AG09309 (cell line): ENCODE measurements at regions not wholly inside any gene's neighbourhood (a gene's known extent, or its start where the extent isn't known, plus 50 kb on each side); places are given as distances from the start of the nearest gene placed in this dataset.

Experiments
- DNase-seq: peaks from one replicate; pipeline ENCODE4 v3.0.0-alpha.2; 2010; ENCODE audit warnings: low read depth
- H3K4me3 ChIP-seq: 2 replicates; pipeline ENCODE4 v1.5.1; 2011; ENCODE audit warnings: mild to moderate bottlenecking, low read depth, low read length, moderate library complexity; ENCODE audit not compliant: control insufficient read depth
- CTCF ChIP-seq: IDR thresholded peaks from 2 replicates; pipeline ENCODE4 v1.5.1; 2011; ENCODE audit warnings: mild to moderate bottlenecking, low read depth, low read length, inconsistent platforms; ENCODE audit not compliant: insufficient read depth, control insufficient read depth; ENCODE audit errors: missing control alignments

DNA sequence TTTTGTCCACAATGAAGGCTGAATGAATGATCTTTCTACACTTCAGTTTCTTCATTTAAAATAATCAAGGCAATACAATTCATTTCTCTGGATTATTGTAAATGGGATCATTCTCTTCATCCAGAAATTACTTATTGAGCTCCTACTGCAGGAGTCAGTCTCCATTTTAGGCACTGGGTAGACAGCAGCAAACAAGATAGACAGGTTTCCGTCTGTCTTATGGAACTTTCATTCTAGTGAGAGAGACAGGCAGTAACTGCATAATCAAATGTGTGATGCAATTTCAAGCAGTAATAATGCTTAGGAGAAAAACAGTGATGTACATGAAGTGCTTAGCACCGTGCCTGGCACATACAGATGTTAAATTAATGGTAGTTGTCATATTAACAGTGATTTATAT, 118.9 kb downstream of the SUDS3 start:
- no peak overlapping the region for H3K4me3 ChIP-seq
- no peak for TF ChIP-seq CTCF
- no peak for DNase-seq

GRCh38 chr12:118498171-118498570, 121.8 kb downstream of the SUDS3 start:
- H3K4me3 ChIP-seq = no peak overlapping the region
- no peak for TF ChIP-seq CTCF
- DNase-seq = no peak

GRCh38 chr12:118500299-118500698, 123.9 kb downstream of the SUDS3 start:
- DNase-seq = no peak
- no peak for TF ChIP-seq CTCF
- H3K4me3 ChIP-seq = no peak overlapping the region

DNA sequence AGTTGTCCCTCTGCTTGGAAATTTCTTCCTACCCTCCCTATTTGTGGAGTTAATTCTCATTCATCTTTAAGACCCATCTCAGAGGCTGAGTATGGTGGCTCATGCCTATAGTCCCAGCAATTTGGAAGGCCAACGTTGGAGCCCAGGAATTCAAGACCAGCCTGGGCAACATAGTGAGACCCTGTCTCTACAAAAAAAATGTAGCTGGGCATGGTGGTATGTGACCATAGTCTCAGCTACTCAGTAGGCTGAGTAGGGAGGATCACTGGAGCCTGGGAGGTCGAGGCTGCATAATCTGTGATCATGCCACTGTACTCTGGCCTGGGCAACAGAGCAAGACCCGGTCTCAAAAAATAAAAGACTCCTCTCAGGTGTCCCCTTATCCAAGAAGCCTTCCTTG, 125.1 kb downstream of the SUDS3 start:
- no peak overlapping the region for H3K4me3 ChIP-seq
- TF ChIP-seq CTCF = no peak
- no peak for DNase-seq

DNA sequence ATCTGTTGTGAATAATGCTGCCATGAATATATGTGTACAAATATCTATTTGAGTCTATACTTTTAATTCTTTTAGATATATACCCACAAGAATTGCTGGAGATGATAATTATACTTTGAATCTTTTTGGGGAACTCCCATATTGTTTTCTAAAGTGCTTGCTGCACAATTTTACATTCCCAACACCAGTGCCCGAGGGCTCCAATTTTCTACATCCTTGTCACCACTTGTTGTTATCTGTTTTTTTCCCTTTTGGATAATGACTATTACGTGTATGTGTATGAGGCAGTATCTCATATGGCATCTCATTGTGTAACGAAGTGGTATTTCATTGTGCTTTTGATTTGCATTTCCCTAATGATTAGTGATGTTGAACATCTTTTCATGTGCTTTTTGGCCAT, 127.1 kb downstream of the SUDS3 start:
- H3K4me3 ChIP-seq = no peak overlapping the region
- TF ChIP-seq CTCF = no peak
- no peak for DNase-seq

DNA sequence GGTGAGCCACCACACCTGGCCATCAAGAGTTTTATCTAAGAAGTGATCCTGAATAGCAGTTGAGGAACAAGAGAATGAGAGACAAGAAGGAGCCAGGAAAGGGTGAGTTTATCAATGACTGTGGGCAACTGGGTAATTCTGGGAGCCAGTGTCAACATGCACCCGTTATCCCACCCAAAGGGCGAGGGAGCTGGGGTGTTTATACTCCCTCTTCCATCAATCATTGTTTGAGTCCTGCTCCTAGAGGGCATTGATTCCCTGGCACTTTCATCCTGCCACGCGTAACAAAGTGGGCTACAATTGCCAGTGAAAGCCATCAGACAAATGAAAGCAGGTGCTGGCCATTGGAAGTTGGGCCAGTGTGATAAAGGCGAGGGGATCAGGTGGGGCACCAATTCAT, 136.3 kb downstream of the SUDS3 start:
- TF ChIP-seq CTCF = no peak
- H3K4me3 ChIP-seq = no peak overlapping the region
- no peak for DNase-seq

GRCh38 chr12:118513611-118514010, 137.3 kb downstream of the SUDS3 start:
- H3K4me3 ChIP-seq = no peak overlapping the region
- no peak for TF ChIP-seq CTCF
- no peak for DNase-seq
